OCI-LY1 (cell line): ENCODE measurements at regions not wholly inside any gene's neighbourhood (a gene's known extent, or its start where the extent isn't known, plus 50 kb on each side); places are given as distances from the start of the nearest gene placed in this dataset.

Source experiments
- CTCF ChIP-seq: fragments of 200-600 bp; sonication (generic), shearing (Covaris generic); IDR thresholded peaks from 2 replicates; pipeline ENCODE4 v1.5.1; 2017; ENCODE audit warnings: mild to moderate bottlenecking, antibody characterized with exemption, low read length, moderate library complexity, mixed read lengths
- EZH2 ChIP-seq: fragments of 200-600 bp; sonication (generic), shearing (Covaris generic); IDR thresholded peaks from 2 replicates; pipeline ENCODE4 v1.8.0; 2017; ENCODE audit warnings: borderline replicate concordance, mixed run types, mild to moderate bottlenecking, antibody characterized with exemption, low read length, moderate library complexity, mixed read lengths

GRCh38 chr9:25224996-25225395, 453.2 kb downstream of the TUSC1 start:
- TF ChIP-seq CTCF (no peak), EZH2 (no peak)
